ENCODE measurements at regions not wholly inside any gene's neighbourhood (a gene's known extent, or its start where the extent isn't known, plus 50 kb on each side); places are given as distances from the start of the nearest gene placed in this dataset.

GRCh38 chr10:94192974-94193373, 169.8 kb downstream of the NOC3L start:
- no peak for DNase-seq (ENCODE audit: low read depth)

DNA sequence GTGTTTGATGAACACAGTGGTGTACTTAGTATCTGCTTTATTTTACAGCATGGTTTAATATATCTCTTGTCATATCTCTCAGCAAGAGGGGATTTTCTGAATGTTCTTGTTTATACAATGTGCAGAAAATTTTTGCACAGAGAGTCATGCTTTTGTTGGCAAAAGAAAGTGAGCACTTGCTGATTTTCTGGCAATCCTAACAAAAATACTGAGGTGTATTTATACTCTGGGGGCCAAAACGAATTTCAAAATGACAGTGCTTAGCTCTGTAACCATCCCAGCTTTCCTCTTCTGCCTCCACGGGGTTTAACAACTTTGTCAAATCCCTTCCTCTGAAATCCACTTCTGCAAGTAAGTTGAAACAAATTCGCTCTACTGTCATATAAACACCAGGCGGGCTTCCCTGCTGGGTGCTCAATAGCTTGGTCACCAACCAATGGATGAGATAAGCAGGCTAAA, 169.2 kb downstream of the NOC3L start:
- no peak for DNase-seq (ENCODE audit: low read depth)

GRCh38 chr10:94194256-94194655, 168.5 kb downstream of the NOC3L start:
- DNase-seq (ENCODE audit: low read depth): no peak

DNA sequence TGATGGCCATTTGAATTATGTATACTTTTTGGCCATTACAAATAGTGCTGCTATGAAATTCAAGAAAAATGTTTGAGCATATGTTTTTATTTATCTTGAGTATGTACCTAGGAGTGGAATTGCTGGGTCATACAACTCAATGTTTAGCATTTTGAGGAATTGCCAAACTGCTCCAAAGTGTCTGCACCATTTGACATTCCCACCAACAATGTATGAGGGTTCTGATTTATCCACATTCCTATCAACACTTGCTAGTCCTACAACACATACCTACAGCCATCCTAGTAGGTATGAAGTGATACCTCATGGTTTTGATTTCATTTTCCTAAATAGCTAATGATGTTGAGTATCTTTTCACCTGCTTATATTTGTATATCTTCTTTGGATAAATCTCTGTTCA, 165.5 kb downstream of the NOC3L start:
- no peak for DNase-seq (ENCODE audit: low read depth)

DNA sequence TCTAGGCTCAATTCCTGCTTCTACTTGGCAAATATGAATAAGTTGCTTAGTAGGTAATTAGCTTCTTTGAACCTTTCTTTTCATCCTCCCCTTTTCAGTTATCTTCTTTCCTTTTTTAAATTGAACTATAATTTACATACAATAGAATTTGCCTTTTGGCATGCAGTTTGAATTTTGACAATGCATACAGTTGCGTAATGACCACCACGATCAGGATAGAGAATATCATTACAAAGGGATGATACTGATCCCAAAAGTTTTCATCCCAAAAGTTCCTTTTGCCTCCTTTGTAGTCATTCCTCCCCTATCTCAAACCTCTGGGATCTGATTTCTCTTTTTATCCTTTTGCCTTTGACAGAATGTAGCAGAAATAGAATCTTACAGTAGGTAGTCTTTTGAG, 164.4 kb downstream of the NOC3L start:
- DNase-seq (ENCODE audit: low read depth): no peak

DNA sequence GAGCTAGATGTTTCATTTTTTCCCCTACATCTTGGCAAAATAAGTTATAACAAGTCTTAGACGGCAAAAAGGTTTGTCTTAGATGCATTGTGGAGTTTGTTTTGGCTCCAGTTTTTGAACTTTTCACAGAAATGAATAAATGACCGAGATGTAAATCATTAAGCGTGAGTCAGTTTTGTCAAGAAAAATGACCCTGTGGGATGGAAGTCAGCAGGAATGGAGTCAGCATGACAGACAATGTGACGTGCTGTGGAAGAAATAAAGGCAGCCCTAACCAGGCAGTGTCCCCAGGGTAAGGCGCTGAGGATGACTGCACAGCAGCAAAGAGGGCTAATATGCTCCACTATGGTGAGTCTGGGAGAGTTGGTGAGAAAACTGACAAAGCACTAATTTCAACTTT, 163.2 kb downstream of the NOC3L start:
- DNase-seq (ENCODE audit: low read depth): no peak

- no peak for DNase-seq (ENCODE audit: low read depth)
Measured at GRCh38 chr10:94200146-94200837, 162.4 kb downstream of the NOC3L start.

DNA sequence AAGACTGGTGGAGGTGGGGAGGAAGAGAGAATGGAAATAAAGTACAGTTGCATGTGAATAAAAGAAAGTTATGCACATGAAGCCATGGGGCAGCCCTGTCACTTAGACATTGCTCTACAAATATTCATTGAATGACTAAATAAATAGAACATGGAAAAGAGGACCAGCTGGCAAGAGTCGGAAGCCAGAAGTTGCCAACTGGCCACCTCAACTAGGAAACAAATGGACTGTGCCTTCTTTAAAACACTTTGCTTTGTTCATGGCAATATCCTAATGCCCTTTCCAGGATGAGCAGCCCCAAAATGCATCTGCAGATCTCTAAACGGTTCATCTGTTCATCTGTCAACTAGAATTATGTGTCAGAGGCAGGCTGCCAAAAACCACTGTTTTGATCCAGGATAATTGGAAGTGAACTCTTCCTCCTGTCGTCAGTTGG, 157.3 kb downstream of the NOC3L start:
- DNase-seq (ENCODE audit: low read depth): no peak

- DNase-seq (ENCODE audit: low read depth): no peak
Measured at GRCh38 chr10:94206176-94206575, 156.6 kb downstream of the NOC3L start.

DNA sequence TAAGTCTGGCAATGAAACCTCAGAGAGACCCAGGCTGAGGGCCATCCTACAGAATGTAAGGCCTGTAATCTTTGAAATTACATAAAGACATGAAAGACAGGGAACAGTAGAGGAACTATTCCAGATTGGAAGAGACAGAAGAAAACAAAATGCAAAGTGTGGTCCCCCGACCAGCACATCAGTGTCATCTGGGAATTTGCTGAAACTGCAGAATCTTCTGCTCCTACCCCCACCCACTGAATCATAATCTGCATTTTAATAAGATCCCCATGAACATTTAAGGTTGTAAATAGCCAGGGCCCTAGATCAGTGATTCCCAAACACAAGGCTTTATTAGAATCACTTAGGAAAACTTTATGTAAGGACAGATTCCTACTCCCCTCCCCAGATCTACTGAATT, 154.4 kb downstream of the NOC3L start:
- no peak for DNase-seq (ENCODE audit: low read depth)

DNA sequence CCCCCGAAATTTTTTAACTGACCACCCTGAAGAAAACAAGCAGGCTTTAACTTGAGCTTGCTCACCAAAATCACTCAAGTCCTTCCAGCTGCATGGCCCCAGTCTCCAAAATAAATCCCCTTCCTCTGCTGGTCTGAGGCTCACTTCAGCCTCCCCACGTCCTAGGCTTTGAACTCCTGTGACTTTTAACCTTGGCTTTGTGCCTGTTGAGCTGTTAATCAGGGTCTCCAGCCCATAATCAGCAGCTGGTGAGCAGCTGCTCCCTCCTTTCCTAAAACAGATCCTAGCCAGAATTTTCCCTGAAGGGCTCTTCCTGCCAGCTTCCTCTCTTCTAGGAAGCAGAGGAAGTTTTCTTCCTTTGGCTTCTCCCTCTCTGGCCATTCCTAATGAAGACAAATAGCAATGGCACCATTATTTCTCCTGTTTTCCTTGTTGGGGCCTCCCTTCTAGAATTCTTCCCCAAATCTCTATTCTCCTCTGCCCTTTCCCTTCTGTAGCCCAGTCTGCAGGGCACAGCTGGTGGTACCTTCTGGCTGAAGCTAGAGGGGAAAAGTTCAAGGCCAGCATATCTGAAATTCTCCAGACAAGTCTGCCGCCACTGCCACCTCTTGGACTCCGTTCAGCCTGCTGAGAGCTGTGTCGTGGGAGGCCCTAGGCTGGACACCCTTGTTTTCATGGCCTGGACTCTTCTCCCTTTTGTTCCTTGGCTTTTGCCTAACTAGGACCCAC, 152.1 kb downstream of the NOC3L start:
- no peak for DNase-seq (ENCODE audit: low read depth)

GRCh38 chr10:94211169-94211510, 151.6 kb downstream of the NOC3L start:
- no peak for DNase-seq (ENCODE audit: low read depth)

DNA sequence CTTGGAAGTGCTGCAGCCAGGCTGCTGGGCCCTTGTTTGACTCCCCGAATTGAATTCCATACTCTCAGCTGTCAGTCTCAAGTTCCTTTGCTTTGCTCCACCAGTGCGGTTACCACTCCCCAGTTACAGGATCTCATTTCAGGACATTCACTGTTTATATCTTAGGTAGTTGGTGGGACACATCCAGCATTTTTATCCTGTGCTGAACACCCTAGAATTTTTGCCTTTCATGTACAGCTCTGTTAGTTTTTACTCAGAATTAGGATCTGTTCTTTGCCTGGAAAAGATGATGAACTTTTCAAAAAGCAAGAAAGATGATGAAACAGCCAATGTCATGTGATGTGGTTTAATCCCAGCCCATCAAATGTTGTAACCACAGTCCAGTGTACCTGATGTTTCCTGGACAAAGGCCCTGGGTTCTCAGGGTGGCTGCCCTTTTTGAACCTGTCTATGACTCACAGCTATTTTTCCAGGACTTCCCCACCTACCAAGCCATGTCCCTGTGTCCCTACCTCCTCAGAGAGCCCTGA, 149.7 kb downstream of the NOC3L start:
- no peak for DNase-seq (ENCODE audit: low read depth)

- no peak for DNase-seq (ENCODE audit: low read depth)
Measured at GRCh38 chr10:94213980-94214379, 148.8 kb downstream of the NOC3L start.

DNA sequence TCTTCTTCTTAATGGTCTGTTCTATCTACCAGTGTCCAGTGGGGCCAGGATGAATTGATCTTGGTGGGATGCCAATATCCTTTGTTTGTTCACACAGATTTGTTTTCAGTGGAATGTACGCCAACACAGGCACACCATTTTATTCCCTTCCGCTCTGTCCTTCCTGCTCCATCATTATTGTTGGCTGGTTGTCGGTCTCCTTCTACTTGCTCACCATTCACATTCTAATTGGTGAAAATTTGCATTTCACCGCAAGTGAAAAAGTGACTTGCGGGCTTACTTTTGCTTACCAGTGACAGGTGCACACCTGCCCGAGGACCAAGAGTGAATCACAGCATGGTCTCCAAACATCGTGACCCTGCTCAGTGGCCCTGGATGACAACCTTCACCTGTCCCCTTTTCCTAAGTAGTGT, 148.3 kb downstream of the NOC3L start:
- no peak for DNase-seq (ENCODE audit: low read depth)

- DNase-seq (ENCODE audit: low read depth): no peak
Measured at GRCh38 chr10:94216201-94216600, 146.5 kb downstream of the NOC3L start.

DNA sequence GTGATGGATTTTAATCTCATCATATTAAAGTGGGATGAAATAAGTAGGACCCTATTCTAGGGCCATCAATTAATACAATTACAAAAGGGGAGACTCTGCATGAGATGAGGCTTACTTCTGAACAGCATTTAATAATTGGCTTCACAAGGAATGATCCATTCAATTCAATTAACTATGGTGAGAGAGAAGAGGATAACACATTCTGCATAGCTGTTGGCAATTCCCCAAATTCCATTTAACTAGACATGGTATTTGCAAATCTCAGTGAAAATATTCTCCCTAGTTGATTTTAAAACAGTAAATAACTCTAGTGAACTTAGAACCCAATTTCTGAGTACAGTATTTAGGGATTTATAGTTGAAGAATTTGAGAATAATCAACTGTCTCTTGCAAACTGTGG, 145.3 kb downstream of the NOC3L start:
- DNase-seq (ENCODE audit: low read depth): no peak

GRCh38 chr10:94218493-94219183, 144.1 kb downstream of the NOC3L start:
- DNase-seq (ENCODE audit: low read depth): no peak

DNA sequence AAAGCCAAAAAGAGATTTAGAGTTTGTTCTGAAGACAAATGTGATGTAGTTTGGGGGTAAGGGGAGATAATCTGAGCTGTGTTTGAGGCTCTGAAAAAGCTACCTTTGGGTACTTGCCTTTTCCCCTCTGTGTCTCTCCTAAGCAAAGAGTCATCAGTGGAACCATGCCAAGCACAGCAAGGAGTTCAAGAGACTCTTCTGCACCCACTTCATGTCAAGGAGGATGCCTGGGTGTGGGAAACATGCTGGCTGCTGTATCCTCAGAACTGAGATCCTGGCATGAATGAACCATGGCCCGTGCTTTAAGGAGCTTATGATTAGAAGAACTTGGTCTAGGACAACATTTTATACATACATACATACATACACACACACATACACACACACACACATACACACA, 142.9 kb downstream of the NOC3L start:
- DNase-seq (ENCODE audit: low read depth): no peak

DNA sequence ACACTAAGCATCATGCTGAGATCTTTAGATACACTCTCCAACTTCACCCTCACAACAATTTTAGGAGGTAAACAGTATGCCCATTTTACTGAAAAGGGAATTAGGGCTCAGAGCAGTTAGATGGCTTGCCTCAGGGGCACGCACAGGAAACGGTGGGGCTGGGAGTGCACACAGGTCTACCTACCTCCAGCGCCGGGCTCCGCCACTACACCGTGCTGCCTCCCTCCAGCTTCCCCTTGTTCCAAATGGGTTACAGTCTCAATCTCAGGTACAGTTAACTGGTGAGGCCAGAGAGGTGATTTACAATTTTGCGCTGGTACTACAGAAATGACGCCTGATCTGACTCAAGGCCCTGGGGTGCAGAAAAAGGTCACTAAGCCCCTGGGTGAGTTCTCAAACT, 142.0 kb downstream of the NOC3L start:
- no peak for DNase-seq (ENCODE audit: low read depth)

GRCh38 chr10:94223702-94224370, 138.9 kb downstream of the NOC3L start:
- DNase-seq (ENCODE audit: low read depth): no peak

DNA sequence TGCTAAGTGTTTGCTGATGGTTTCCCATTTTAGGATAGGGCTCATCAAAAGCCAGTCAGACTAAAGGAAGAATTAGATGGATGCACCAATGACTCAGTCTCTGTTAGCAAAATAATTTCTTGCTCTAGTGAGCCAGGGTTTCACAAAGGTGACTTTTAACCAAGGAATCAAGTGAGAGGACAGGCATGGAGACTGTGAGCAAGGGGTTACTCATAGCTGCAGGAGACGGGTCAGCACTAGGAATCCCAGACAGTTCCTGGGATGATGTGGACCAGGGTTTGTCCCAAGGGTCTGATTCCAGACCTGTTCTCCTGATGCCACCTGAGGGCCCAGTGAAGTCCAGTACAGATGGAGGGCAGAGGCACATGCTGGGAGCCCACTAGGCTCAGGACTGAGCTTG, 138.1 kb downstream of the NOC3L start:
- no peak for DNase-seq (ENCODE audit: low read depth)

All from activated T-cell treated with anti-CD3 and anti-CD28 coated beads for 24 hours (primary cell).